ENCODE measurements at regions not wholly inside any gene's neighbourhood (a gene's known extent, or its start where the extent isn't known, plus 50 kb on each side); places are given as distances from the start of the nearest gene placed in this dataset.

DNA sequence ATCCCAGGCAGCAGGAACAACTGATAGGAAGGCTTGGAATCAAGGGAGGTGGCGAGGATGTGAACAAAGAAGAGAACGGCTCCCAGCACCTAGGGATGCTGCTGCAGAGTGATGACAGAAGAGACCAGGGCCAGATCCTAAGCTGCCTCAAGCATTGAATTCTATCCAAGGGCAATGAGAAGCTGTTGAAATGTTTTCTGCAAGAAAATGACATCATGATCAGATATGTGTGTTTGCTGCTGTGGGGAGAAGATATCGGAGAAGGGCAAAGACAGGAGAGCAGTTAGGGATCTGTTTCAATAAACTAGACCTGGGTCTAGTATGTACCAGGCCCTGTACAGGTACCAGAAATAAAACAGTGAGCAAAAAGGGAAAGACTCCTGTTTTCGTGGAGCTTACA, 194.7 kb upstream of the RAB4A start:
- TF ChIP-seq PCBP2 (optimal IDR thresholded peaks at IDR 0.05; ENCODE audit: low read depth, low read length, poor library complexity, severe bottlenecking), result no peak
- TF ChIP-seq TRIM24 (CRISPR knock-in tag; IDR thresholded peaks at IDR 0.05), result no peak
- TF ChIP-seq ZNF468 (CRISPR knock-in tag; IDR thresholded peaks at IDR 0.05), result no peak
- TF ChIP-seq ETV5 (CRISPR knock-in tag; IDR thresholded peaks at IDR 0.05; ENCODE audit: borderline replicate concordance), result no peak
- TF ChIP-seq ATF7-NPFF (CRISPR knock-in tag; IDR thresholded peaks at IDR 0.05; ENCODE audit: low read depth), result no peak
- no peak for TF ChIP-seq ZNF337 (CRISPR knock-in tag; IDR thresholded peaks at IDR 0.05; ENCODE audit: borderline replicate concordance, low read depth)
- no peak for TF ChIP-seq KLF13 (CRISPR knock-in tag; IDR thresholded peaks at IDR 0.05)
- TF ChIP-seq, protein P1, sequence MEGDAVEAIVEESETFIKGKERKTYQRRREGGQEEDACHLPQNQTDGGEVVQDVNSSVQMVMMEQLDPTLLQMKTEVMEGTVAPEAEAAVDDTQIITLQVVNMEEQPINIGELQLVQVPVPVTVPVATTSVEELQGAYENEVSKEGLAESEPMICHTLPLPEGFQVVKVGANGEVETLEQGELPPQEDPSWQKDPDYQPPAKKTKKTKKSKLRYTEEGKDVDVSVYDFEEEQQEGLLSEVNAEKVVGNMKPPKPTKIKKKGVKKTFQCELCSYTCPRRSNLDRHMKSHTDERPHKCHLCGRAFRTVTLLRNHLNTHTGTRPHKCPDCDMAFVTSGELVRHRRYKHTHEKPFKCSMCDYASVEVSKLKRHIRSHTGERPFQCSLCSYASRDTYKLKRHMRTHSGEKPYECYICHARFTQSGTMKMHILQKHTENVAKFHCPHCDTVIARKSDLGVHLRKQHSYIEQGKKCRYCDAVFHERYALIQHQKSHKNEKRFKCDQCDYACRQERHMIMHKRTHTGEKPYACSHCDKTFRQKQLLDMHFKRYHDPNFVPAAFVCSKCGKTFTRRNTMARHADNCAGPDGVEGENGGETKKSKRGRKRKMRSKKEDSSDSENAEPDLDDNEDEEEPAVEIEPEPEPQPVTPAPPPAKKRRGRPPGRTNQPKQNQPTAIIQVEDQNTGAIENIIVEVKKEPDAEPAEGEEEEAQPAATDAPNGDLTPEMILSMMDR (CRISPR knock-in tag; IDR thresholded peaks at IDR 0.05), result no peak
- TF ChIP-seq ZNF317 (CRISPR knock-in tag; IDR thresholded peaks at IDR 0.05), result no peak
- no peak for TF ChIP-seq RBM39 (IDR thresholded peaks at IDR 0.05; ENCODE audit: low read depth, low read length, poor library complexity, severe bottlenecking)

Data from HepG2 (cell line).